DND-41 (cell line): ENCODE measurements at regions not wholly inside any gene's neighbourhood (a gene's known extent, or its start where the extent isn't known, plus 50 kb on each side); places are given as distances from the start of the nearest gene placed in this dataset.

ENCODE experiments used
- ATAC-seq: fragments of 200-7000 bp; cut with Tn5 transposase; 3 replicates; pipeline ENCODE4 v1.9.1; 2021; ENCODE audit warnings: low read depth; ENCODE audit not compliant: insufficient read depth
- DNase-seq: peaks from one replicate; pipeline ENCODE4 v3.0.0-alpha.2; 2020
- H2AFZ ChIP-seq: 2 replicates; pipeline ENCODE4 v1.6.0; 2012; ENCODE audit warnings: low read depth, low read length
- H3K27ac ChIP-seq: 2 replicates; pipeline ENCODE4 v1.5.1; 2012; ENCODE audit warnings: low read length, inconsistent platforms
- H3K27me3 ChIP-seq: fragments of 200-600 bp; sonication (generic); 2 replicates; pipeline ENCODE4 v1.6.0; 2012; ENCODE audit warnings: low read length, mild to moderate bottlenecking, inconsistent platforms; ENCODE audit not compliant: insufficient read depth, poor library complexity
- H3K36me3 ChIP-seq: 2 replicates; pipeline ENCODE4 v1.5.1; 2012; ENCODE audit warnings: low read length, inconsistent platforms; ENCODE audit not compliant: insufficient read depth
- H3K4me1 ChIP-seq: 2 replicates; pipeline ENCODE4 v1.5.1; 2012; ENCODE audit warnings: mild to moderate bottlenecking, low read length; ENCODE audit not compliant: insufficient read depth
- H3K4me2 ChIP-seq: 2 replicates; pipeline ENCODE4 v1.6.0; 2012; ENCODE audit warnings: mild to moderate bottlenecking, moderate library complexity, low read length, inconsistent platforms; ENCODE audit not compliant: insufficient read depth
- H3K4me3 ChIP-seq, 2 experiments: fragments of 200-600 bp in 1 of 2; shearing (Covaris generic) in 1 of 2; 2 replicates each; pipeline ENCODE4 v1.5.1; 2012 to 2016; ENCODE audit warnings: inconsistent platforms in 2 of 2, low read length in 2 of 2, mild to moderate bottlenecking in 2 of 2, low read depth in 1 of 2, moderate library complexity in 1 of 2
- H3K79me2 ChIP-seq: 2 replicates; pipeline ENCODE4 v1.6.0; 2012; ENCODE audit warnings: low read length, inconsistent platforms; ENCODE audit not compliant: insufficient read depth
- H3K9ac ChIP-seq: 2 replicates; pipeline ENCODE4 v1.6.0; 2012; ENCODE audit warnings: low read depth, mild to moderate bottlenecking, inconsistent platforms, low read length, moderate library complexity
- H3K9me3 ChIP-seq: 2 replicates; pipeline ENCODE4 v1.5.1; 2012; ENCODE audit warnings: low read length, moderate library complexity, mild to moderate bottlenecking, inconsistent platforms; ENCODE audit not compliant: insufficient read depth, severe bottlenecking
- H4K20me1 ChIP-seq: 2 replicates; pipeline ENCODE4 v1.6.0; 2012; ENCODE audit warnings: low read length; ENCODE audit not compliant: insufficient read depth
- CTCF ChIP-seq: IDR thresholded peaks from 2 replicates; pipeline ENCODE4 v1.5.1; 2012; ENCODE audit warnings: borderline replicate concordance, low read length, moderate library complexity, mild to moderate bottlenecking; ENCODE audit not compliant: poor library complexity, severe bottlenecking; ENCODE audit errors: extremely low read depth
- EZH2 ChIP-seq: IDR thresholded peaks from 3 replicates; pipeline ENCODE4 v1.6.1; 2012; ENCODE audit warnings: borderline replicate concordance, low read depth, mild to moderate bottlenecking, moderate library complexity, low read length, inconsistent platforms; ENCODE audit not compliant: severe bottlenecking

- ATAC-seq (no peak), DNase-seq (no peak)
- no peaks in the 10 kb centered on the region for H3K36me3 ChIP-seq
- TF ChIP-seq EZH2 (no peak), CTCF (no peak)
- no peaks in the 10 kb centered on the region for H4K20me1 ChIP-seq
- H3K27ac ChIP-seq, result no peak overlapping the region
- H3K79me2 ChIP-seq, result no peaks in the 10 kb centered on the region
- no peak overlapping the region for H3K4me2 ChIP-seq
- no peak overlapping the region for H3K9ac ChIP-seq
- H3K4me3 ChIP-seq, result no peak overlapping the region
- H3K4me1 ChIP-seq, result no peaks in the 10 kb centered on the region
- H2AFZ ChIP-seq, result no peak overlapping the region
- no peaks in the 10 kb centered on the region for H3K27me3 ChIP-seq
- no peaks in the 10 kb centered on the region for H3K9me3 ChIP-seq
Observed at GRCh38 chr16:47983999-47984580, 171.7 kb downstream of the ABCC12 start.

GRCh38 chr16:47980212-47980611 is 175.6 kb downstream of the ABCC12 start:
- Histone ChIP-seq H3K27ac (no peak overlapping the region), H3K4me1 (no peaks in the 10 kb centered on the region), H3K27me3 (no peaks in the 10 kb centered on the region), H3K4me2 (no peak overlapping the region), H2AFZ (no peak overlapping the region), H3K36me3 (no peaks in the 10 kb centered on the region), H3K79me2 (no peaks in the 10 kb centered on the region), H3K9ac (no peak overlapping the region), H4K20me1 (no peaks in the 10 kb centered on the region), H3K9me3 (no peaks in the 10 kb centered on the region), H3K4me3 (no peak overlapping the region)
- TF ChIP-seq EZH2 (no peak), CTCF (no peak)
- DNase-seq, result no peak
- no peak for ATAC-seq

GRCh38 chr16:47979616-47980182 is 176.1 kb downstream of the ABCC12 start:
- no peak overlapping the region for H3K27ac ChIP-seq
- H2AFZ ChIP-seq, result no peak overlapping the region
- ATAC-seq, result no peak
- TF ChIP-seq EZH2, result no peak
- no peak for TF ChIP-seq CTCF
- no peaks in the 10 kb centered on the region for H3K27me3 ChIP-seq
- no peak for DNase-seq
- no peak overlapping the region for H3K9ac ChIP-seq
- H3K79me2 ChIP-seq, result no peaks in the 10 kb centered on the region
- no peak overlapping the region for H3K4me2 ChIP-seq
- H3K9me3 ChIP-seq, result no peaks in the 10 kb centered on the region
- H3K4me1 ChIP-seq, result no peaks in the 10 kb centered on the region
- no peak overlapping the region for H3K4me3 ChIP-seq
- no peaks in the 10 kb centered on the region for H3K36me3 ChIP-seq
- no peaks in the 10 kb centered on the region for H4K20me1 ChIP-seq

GRCh38 chr16:47979164-47979520 is 176.7 kb downstream of the ABCC12 start:
- H3K36me3 ChIP-seq, result no peaks in the 10 kb centered on the region
- no peak overlapping the region for H3K4me2 ChIP-seq
- no peaks in the 10 kb centered on the region for H3K79me2 ChIP-seq
- H4K20me1 ChIP-seq, result no peaks in the 10 kb centered on the region
- H3K27me3 ChIP-seq, result no peaks in the 10 kb centered on the region
- no peak overlapping the region for H2AFZ ChIP-seq
- no peak overlapping the region for H3K9ac ChIP-seq
- no peaks in the 10 kb centered on the region for H3K4me1 ChIP-seq
- no peak for TF ChIP-seq CTCF
- DNase-seq (no peak), ATAC-seq (no peak)
- no peaks in the 10 kb centered on the region for H3K9me3 ChIP-seq
- no peak overlapping the region for H3K27ac ChIP-seq
- H3K4me3 ChIP-seq, result no peak overlapping the region
